Progenitor cell of endocrine pancreas (in vitro differentiated cells): ENCODE measurements at regions not wholly inside any gene's neighbourhood (a gene's known extent, or its start where the extent isn't known, plus 50 kb on each side); places are given as distances from the start of the nearest gene placed in this dataset.

Experiments
- DNase-seq: peaks from one replicate; pipeline ENCODE4 v3.0.0; 2021; ENCODE audit warnings: low spot score; ENCODE audit not compliant: unreplicated experiment
- H3K27ac Mint-ChIP-seq: 2 replicates; pipeline ENCODE4 v1.8.0; 2021; ENCODE audit warnings: mild to moderate bottlenecking, moderate library complexity, mixed read lengths
- H3K27me3 Mint-ChIP-seq: 2 replicates; pipeline ENCODE4 v1.8.0; 2021; ENCODE audit warnings: mixed read lengths
- H3K36me3 Mint-ChIP-seq: 2 replicates; pipeline ENCODE4 v1.8.0; 2022; ENCODE audit warnings: mixed read lengths; ENCODE audit not compliant: insufficient read depth
- H3K4me1 Mint-ChIP-seq: 2 replicates; pipeline ENCODE4 v1.8.0; 2021; ENCODE audit warnings: low read depth, mixed read lengths
- H3K4me3 Mint-ChIP-seq: 2 replicates; pipeline ENCODE4 v1.8.0; 2021; ENCODE audit warnings: low read depth, mild to moderate bottlenecking, moderate library complexity, mixed read lengths
- H3K9me3 Mint-ChIP-seq: 2 replicates; pipeline ENCODE4 v1.8.0; 2021; ENCODE audit warnings: low read depth, mixed read lengths
- TF ChIP-seq, protein P1 (sequence below): fragments of 200-600 bp; sonication (generic); IDR thresholded peaks from one replicate; pipeline ENCODE4 v1.5.0; 2021; ENCODE audit warnings: antibody characterized with exemption, mild to moderate bottlenecking; ENCODE audit not compliant: unreplicated experiment

DNA sequence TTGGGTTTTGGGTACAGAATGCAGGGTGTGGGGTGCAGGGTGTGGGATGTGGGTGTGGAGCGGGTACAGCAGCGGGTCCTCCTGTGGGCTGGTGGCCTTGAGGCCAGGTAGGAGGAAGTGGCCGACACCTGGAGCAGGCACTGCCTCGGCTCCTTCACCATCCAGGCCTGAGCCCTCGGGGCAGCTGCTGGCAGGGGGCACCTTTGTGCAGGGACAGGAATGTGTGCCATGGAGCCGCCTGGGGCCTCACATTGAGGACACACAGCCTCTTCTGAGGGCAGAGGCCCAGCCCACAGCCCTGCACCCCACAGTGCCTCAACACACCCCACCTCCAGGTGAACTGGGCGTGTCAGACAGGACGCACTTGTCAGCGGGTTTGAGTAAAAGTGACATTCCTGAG lies 984.0 kb downstream of the BRD1 start:
- H3K9me3 Mint-ChIP-seq: no peaks in the 10 kb centered on the region
- H3K27me3 Mint-ChIP-seq: peaks cover 30% of the 10 kb centered on the region
- DNase-seq: no peak
- H3K4me1 Mint-ChIP-seq: peaks cover 9% of the 10 kb centered on the region
- H3K27ac Mint-ChIP-seq: no peak overlapping the region
- TF ChIP-seq, protein P1, sequence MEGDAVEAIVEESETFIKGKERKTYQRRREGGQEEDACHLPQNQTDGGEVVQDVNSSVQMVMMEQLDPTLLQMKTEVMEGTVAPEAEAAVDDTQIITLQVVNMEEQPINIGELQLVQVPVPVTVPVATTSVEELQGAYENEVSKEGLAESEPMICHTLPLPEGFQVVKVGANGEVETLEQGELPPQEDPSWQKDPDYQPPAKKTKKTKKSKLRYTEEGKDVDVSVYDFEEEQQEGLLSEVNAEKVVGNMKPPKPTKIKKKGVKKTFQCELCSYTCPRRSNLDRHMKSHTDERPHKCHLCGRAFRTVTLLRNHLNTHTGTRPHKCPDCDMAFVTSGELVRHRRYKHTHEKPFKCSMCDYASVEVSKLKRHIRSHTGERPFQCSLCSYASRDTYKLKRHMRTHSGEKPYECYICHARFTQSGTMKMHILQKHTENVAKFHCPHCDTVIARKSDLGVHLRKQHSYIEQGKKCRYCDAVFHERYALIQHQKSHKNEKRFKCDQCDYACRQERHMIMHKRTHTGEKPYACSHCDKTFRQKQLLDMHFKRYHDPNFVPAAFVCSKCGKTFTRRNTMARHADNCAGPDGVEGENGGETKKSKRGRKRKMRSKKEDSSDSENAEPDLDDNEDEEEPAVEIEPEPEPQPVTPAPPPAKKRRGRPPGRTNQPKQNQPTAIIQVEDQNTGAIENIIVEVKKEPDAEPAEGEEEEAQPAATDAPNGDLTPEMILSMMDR: no peak
- no peaks in the 10 kb centered on the region for H3K36me3 Mint-ChIP-seq
- no peak overlapping the region for H3K4me3 Mint-ChIP-seq

DNA sequence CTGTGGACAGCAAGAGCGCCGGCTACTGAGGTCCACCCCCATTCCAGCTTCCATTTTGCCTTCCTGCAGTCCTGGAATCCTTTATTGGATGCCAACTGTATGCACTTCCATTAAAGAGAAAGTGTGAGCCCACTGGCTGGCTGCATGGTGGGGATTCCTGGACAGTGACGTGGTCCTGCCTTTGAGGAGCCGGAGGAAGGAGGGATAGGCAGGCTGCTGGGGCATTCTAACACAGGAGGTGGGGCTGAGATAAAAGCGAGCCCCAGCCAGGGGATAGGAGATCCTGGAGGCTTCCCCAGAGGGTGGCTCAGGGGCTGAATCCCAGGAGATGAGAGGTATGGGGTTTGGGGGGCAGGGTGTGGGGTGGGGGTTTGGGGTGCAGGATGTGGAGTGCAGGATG lies 984.7 kb downstream of the BRD1 start:
- TF ChIP-seq, protein P1: no peak
- no peaks in the 10 kb centered on the region for H3K36me3 Mint-ChIP-seq
- H3K9me3 Mint-ChIP-seq: no peaks in the 10 kb centered on the region
- no peak overlapping the region for H3K4me3 Mint-ChIP-seq
- peaks cover 36% of the 10 kb centered on the region for H3K27me3 Mint-ChIP-seq
- peaks cover 5% of the 10 kb centered on the region for H3K4me1 Mint-ChIP-seq
- no peak for DNase-seq
- no peak overlapping the region for H3K27ac Mint-ChIP-seq

GRCh38 chr22:48842583-48842945 lies 985.1 kb downstream of the BRD1 start:
- Mint-ChIP-seq H3K27ac (no peak overlapping the region), H3K4me3 (no peak overlapping the region), H3K4me1 (peaks cover 3% of the 10 kb centered on the region), H3K27me3 (peaks cover 40% of the 10 kb centered on the region), H3K36me3 (no peaks in the 10 kb centered on the region), H3K9me3 (no peaks in the 10 kb centered on the region)
- TF ChIP-seq, protein P1: no peak
- DNase-seq: no peak

GRCh38 chr22:48841881-48842582 lies 985.6 kb downstream of the BRD1 start:
- no peaks in the 10 kb centered on the region for H3K36me3 Mint-ChIP-seq
- peaks cover under 1% of the 10 kb centered on the region for H3K4me1 Mint-ChIP-seq
- no peak overlapping the region for H3K4me3 Mint-ChIP-seq
- peaks cover 40% of the 10 kb centered on the region for H3K27me3 Mint-ChIP-seq
- DNase-seq: no peak
- no peaks in the 10 kb centered on the region for H3K9me3 Mint-ChIP-seq
- TF ChIP-seq, protein P1: no peak
- peak overlapping the region; percentile 89 for H3K27ac Mint-ChIP-seq

DNA sequence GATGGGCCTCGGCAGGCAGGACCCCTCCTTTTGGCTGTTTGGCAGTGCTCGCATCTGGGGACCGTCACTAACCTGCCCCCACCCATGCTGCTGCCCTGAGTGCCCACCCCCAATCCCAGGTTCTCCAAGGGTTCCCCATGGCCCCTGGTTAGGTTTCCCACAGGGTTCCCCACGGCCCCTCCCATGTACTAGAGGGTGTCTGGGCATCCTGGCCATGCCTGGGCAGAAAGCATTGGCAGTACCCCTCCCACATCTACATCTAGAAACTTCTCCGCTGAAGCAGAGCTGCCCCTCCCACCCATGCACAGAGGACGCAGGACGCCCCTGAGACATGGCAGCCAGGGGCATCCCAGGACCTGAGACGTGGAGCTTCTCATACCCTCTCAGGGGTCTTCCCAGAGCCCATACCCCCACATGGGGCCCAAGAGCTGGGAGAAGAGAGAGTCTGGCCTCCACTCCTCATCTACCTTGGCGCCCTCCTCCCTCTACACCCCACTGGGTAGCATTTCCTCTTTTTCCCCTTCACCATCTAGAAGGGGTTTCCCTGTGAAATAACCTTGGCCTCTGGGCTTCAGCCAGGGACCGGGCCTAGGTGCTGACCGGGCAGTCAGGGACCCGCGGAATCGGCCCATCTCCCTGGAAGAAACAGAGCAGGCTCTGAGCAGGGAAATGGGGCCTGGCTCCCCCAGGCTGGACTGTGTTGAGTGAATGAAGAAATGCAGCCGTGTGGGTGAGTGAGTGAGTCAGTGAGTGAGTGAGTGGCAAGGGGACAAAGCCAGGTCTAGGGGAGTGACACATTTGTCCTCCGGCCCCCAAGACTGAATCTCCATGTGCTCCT lies 987.3 kb downstream of the BRD1 start:
- Mint-ChIP-seq H3K27me3 (peaks cover 35% of the 10 kb centered on the region), H3K4me3 (no peak overlapping the region), H3K9me3 (no peaks in the 10 kb centered on the region), H3K36me3 (no peaks in the 10 kb centered on the region), H3K27ac (no peak overlapping the region), H3K4me1 (no peaks in the 10 kb centered on the region)
- TF ChIP-seq, protein P1: no peak
- no peak for DNase-seq
